ENCODE measurements at regions not wholly inside any gene's neighbourhood (a gene's known extent, or its start where the extent isn't known, plus 50 kb on each side); places are given as distances from the start of the nearest gene placed in this dataset.
"Not testable (repeated sequence)": the region's sequence is repeated elsewhere in the genome, so short reads cannot be mapped to it uniquely, and the experiment has no call there.

- DNase-seq: no peak
These were observed 210.6 kb downstream of the DLL1 start for GRCh38 chr6:170080169-170080827.

- DNase-seq: no peak
These were observed 214.3 kb downstream of the DLL1 start for GRCh38 chr6:170076466-170077165.

GRCh38 chr6:170075659-170076223 is 215.1 kb downstream of the DLL1 start:
- no peak for DNase-seq

- no peak for DNase-seq
These were observed 216.0 kb downstream of the DLL1 start for GRCh38 chr6:170074907-170075306.

GRCh38 chr6:170074435-170074834 is 216.4 kb downstream of the DLL1 start:
- DNase-seq: no peak

GRCh38 chr6:170073846-170074245 is 217.0 kb downstream of the DLL1 start:
- DNase-seq: no peak

GRCh38 chr6:170072246-170072645 is 218.6 kb downstream of the DLL1 start:
- DNase-seq: no peak

- DNase-seq: no peak
These were observed 221.3 kb downstream of the DLL1 start for GRCh38 chr6:170069611-170070010.

GRCh38 chr6:170068496-170068895 is 222.4 kb downstream of the DLL1 start:
- DNase-seq: no peak

- no peak for DNase-seq
These were observed 222.9 kb downstream of the DLL1 start for GRCh38 chr6:170067923-170068360.

GRCh38 chr6:170067181-170067641 is 223.7 kb downstream of the DLL1 start:
- DNase-seq: no peak

- no peak for DNase-seq
These were observed 224.2 kb downstream of the DLL1 start for GRCh38 chr6:170066679-170067078.

GRCh38 chr6:170063851-170064602 is 226.9 kb downstream of the DLL1 start:
- DNase-seq: no peak

- DNase-seq: no peak
These were observed 227.4 kb downstream of the DLL1 start for GRCh38 chr6:170063431-170063830.

GRCh38 chr6:170062915-170063241 is 228.0 kb downstream of the DLL1 start:
- no peak for DNase-seq

GRCh38 chr6:170062209-170062914 is 228.5 kb downstream of the DLL1 start:
- DNase-seq: no peak

GRCh38 chr6:170058878-170059485 is 231.9 kb downstream of the DLL1 start:
- DNase-seq: no peak

- DNase-seq: no peak
These were observed 232.7 kb downstream of the DLL1 start for GRCh38 chr6:170057961-170058877.

GRCh38 chr6:170057034-170057734 is 233.7 kb downstream of the DLL1 start:
- DNase-seq: no peak

GRCh38 chr6:170056278-170056711 is 234.6 kb downstream of the DLL1 start:
- DNase-seq: no peak

- DNase-seq: not testable (repeated sequence)
These were observed 235.1 kb downstream of the DLL1 start for GRCh38 chr6:170055797-170056196.
